Common myeloid progenitor, CD34-positive (primary cell): ENCODE measurements at regions not wholly inside any gene's neighbourhood (a gene's known extent, or its start where the extent isn't known, plus 50 kb on each side); places are given as distances from the start of the nearest gene placed in this dataset.

Experiments
- CTCF ChIA-PET: fragments of 350-600 bp; sonication (Branson Sonifier 250); formaldehyde crosslinking; loops from one replicate; lab custom pipeline; 2021; ENCODE audit warnings: antibody characterized with exemption; lab: Charles Lee
- POLR2A ChIA-PET: fragments of 350-600 bp; sonication (Branson Sonifier 250); formaldehyde crosslinking; loops from one replicate; lab custom pipeline; 2021; ENCODE audit warnings: antibody characterized with exemption; lab: Charles Lee
- DNase-seq, 3 donors: peaks; one replicate each; pipeline versions ENCODE4 v3.0.0 to v3.0.0-alpha.2; 2013
- H3K27ac ChIP-seq, 2 experiments: 1 replicate in 1 of 2; 2 replicates in 1 of 2; pipeline ENCODE4 v1.7.0; 2013; ENCODE audit warnings: inconsistent platforms in 2 of 2, low read length in 2 of 2, mild to moderate bottlenecking in 2 of 2, low read depth in 1 of 2, moderate library complexity in 1 of 2; ENCODE audit not compliant: severe bottlenecking in 2 of 2, insufficient read depth in 1 of 2, poor library complexity in 1 of 2
- H3K27me3 ChIP-seq, 5 experiments: replicated peaks in 2 of 5; 1 replicate in 3 of 5; 2 replicates in 2 of 5; pipeline versions ENCODE4 v1.6.1 to v1.7.0; 2013; ENCODE audit warnings: low read length in 4 of 5, mild to moderate bottlenecking in 2 of 5, moderate library complexity in 2 of 5, inconsistent platforms in 1 of 5; ENCODE audit not compliant: insufficient read depth in 5 of 5, control insufficient read depth in 4 of 5
- H3K36me3 ChIP-seq, 4 experiments: 1 replicate in 2 of 4; 2 replicates in 2 of 4; pipeline versions ENCODE4 v1.6.1 to v1.7.0; 2013; ENCODE audit warnings: low read length in 3 of 4, control low read depth in 1 of 4, mild to moderate bottlenecking in 1 of 4; ENCODE audit not compliant: control insufficient read depth in 4 of 4, insufficient read depth in 4 of 4
- H3K4me1 ChIP-seq, 4 experiments: 1 replicate in 3 of 4; 2 replicates in 1 of 4; pipeline versions ENCODE4 v1.6.1 to v1.7.1; 2013; ENCODE audit warnings: low read length in 3 of 4, mild to moderate bottlenecking in 3 of 4, control low read depth in 1 of 4, inconsistent platforms in 1 of 4, moderate library complexity in 1 of 4; ENCODE audit not compliant: control insufficient read depth in 4 of 4, insufficient read depth in 4 of 4; ENCODE audit errors: control extremely low read depth in 1 of 4
- H3K4me3 ChIP-seq, 7 experiments: 1 replicate in 4 of 7; 2 replicates in 3 of 7; pipeline versions ENCODE4 v1.5.1 to v1.7.0; 2013; ENCODE audit warnings: mild to moderate bottlenecking in 7 of 7, low read length in 6 of 7, moderate library complexity in 6 of 7, inconsistent platforms in 2 of 7, low read depth in 2 of 7, control low read depth in 1 of 7; ENCODE audit not compliant: insufficient read depth in 4 of 7, control insufficient read depth in 1 of 7; ENCODE audit errors: extremely low read depth in 1 of 7
- H3K9me3 ChIP-seq, 5 experiments: 1 replicate in 4 of 5; 2 replicates in 1 of 5; pipeline versions ENCODE4 v1.6.1 to v1.7.1; 2013; ENCODE audit warnings: low read length in 4 of 5, mild to moderate bottlenecking in 2 of 5, inconsistent platforms in 1 of 5, low read depth in 1 of 5, moderate library complexity in 1 of 5; ENCODE audit not compliant: control insufficient read depth in 4 of 5, insufficient read depth in 2 of 5; ENCODE audit errors: control extremely low read depth in 1 of 5
- WGBS: methylation state at CpG from one replicate; pipeline ENCODE4 v1.1.5; 2013; ENCODE audit not compliant: insufficient coverage; 5-methylcytosine and 5-hydroxymethylcytosine counted together

GRCh38 chr12:116347265-116347664, 69.8 kb upstream of the MED13L start:
- Histone ChIP-seq H3K4me3 (no peak overlapping the region), H3K4me1 (no peaks in the 10 kb centered on the region), H3K27me3 (no peaks in the 10 kb centered on the region), H3K36me3 (no peaks in the 10 kb centered on the region), H3K9me3 (peaks cover 0 to 3% (median 0%) of the 10 kb centered on the region in 5 experiments), H3K27ac (no peak overlapping the region)
- POLR2A ChIA-PET, result no interaction called here
- DNase-seq, result no peak
- CTCF ChIA-PET, result interaction anchor here (0.5 to 0.7 kb wide), 2 partner anchors 54 to 95 kb away, joined by 4 to 5 read pairs; no protein-coding TSS in a partner anchor
- WGBS, result 100% methylated on average over 1 of the region's 1 CpG

- H3K27ac ChIP-seq, result no peak overlapping the region
- DNase-seq, result peak in 1 of 3 donors; percentile 26
These were observed 74.9 kb upstream of the MED13L start for GRCh38 chr12:116352315-116352835.

GRCh38 chr12:116353958-116354357, 76.5 kb upstream of the MED13L start:
- 100% methylated on average over 1 of the region's 2 CpGs for WGBS
- Histone ChIP-seq H3K27me3 (no peaks in the 10 kb centered on the region), H3K4me1 (peaks cover 0 to 11% (median 10%) of the 10 kb centered on the region in 4 experiments), H3K27ac (no peak overlapping the region), H3K9me3 (no peaks in the 10 kb centered on the region), H3K4me3 (no peak overlapping the region), H3K36me3 (no peaks in the 10 kb centered on the region)
- POLR2A ChIA-PET, result no interaction called here
- DNase-seq, result no peak
- CTCF ChIA-PET, result interaction anchor here (1.4 kb wide), 1 partner anchor 11 kb away, joined by 3 read pairs; no protein-coding TSS in a partner anchor

More at GRCh38 chr12:116352315-116352835, 74.9 kb upstream of the MED13L start:
- Histone ChIP-seq H3K36me3 (no peaks in the 10 kb centered on the region), H3K4me1 (peaks cover 0 to 6% (median 4%) of the 10 kb centered on the region in 4 experiments), H3K9me3 (no peaks in the 10 kb centered on the region), H3K4me3 (no peak overlapping the region), H3K27me3 (no peaks in the 10 kb centered on the region)
- CTCF ChIA-PET, result interaction anchor here (1.4 to 2.7 kb wide), 3 partner anchors 9 to 248 kb away, joined by 3 to 10 read pairs (median 3); no protein-coding TSS in a partner anchor
- WGBS, result 97% methylated on average over 3 of the region's 4 CpGs
- POLR2A ChIA-PET, result no interaction called here

GRCh38 chr12:116354534-116354933, 77.0 kb upstream of the MED13L start:
- CTCF ChIA-PET, result interaction anchor here (0.9 to 1.4 kb wide), 3 partner anchors 11 to 101 kb away, joined by 3 read pairs; no protein-coding TSS in a partner anchor
- DNase-seq, result no peak

GRCh38 chr12:116354950-116355783, 77.7 kb upstream of the MED13L start:
- Histone ChIP-seq H3K4me1 (peaks cover 3 to 22% (median 17%) of the 10 kb centered on the region in 4 experiments), H3K4me3 (no peak overlapping the region), H3K27me3 (no peaks in the 10 kb centered on the region), H3K9me3 (no peaks in the 10 kb centered on the region), H3K27ac (no peak overlapping the region), H3K36me3 (no peaks in the 10 kb centered on the region)
- DNase-seq, result no peak
- 78% methylated on average over 10 of the region's 15 CpGs for WGBS
- POLR2A ChIA-PET, result no interaction called here
- CTCF ChIA-PET, result interaction anchor here (0.9 to 1.4 kb wide), 3 partner anchors 12 to 100 kb away, joined by 3 read pairs; no protein-coding TSS in a partner anchor

More at GRCh38 chr12:116354534-116354933, 77.0 kb upstream of the MED13L start:
- Histone ChIP-seq H3K9me3 (no peaks in the 10 kb centered on the region), H3K4me1 (peaks cover 1 to 16% (median 14%) of the 10 kb centered on the region in 4 experiments), H3K36me3 (no peaks in the 10 kb centered on the region), H3K27ac (no peak overlapping the region), H3K4me3 (no peak overlapping the region), H3K27me3 (no peaks in the 10 kb centered on the region)
- POLR2A ChIA-PET, result no interaction called here
- WGBS, result 83% methylated on average over 5 of the region's 5 CpGs

- CTCF ChIA-PET, result no interaction called here
- POLR2A ChIA-PET, result interaction anchor here (0.7 to 1.0 kb wide), 2 partner anchors 22 to 82 kb away, joined by 3 to 4 read pairs; no protein-coding TSS in a partner anchor
These were observed 81.0 kb upstream of the MED13L start for GRCh38 chr12:116358536-116358892.

More at GRCh38 chr12:116358536-116358892, 81.0 kb upstream of the MED13L start:
- H3K27ac ChIP-seq, result peak overlapping the region in 1 of 2 experiments; percentile 56
- peak in 1 of 3 donors; percentile 35 for DNase-seq
- WGBS, result 76% methylated on average over 3 of the region's 3 CpGs
- no peaks in the 10 kb centered on the region for H3K36me3 ChIP-seq
- peaks cover 8 to 37% (median 31%) of the 10 kb centered on the region in 4 experiments for H3K4me1 ChIP-seq
- no peaks in the 10 kb centered on the region for H3K9me3 ChIP-seq
- H3K27me3 ChIP-seq, result no peaks in the 10 kb centered on the region
- peak overlapping the region in 5 of 7 experiments; percentile 19 to 66 (median 22) for H3K4me3 ChIP-seq
